Naive B cell (primary cell): ENCODE measurements at regions not wholly inside any gene's neighbourhood (a gene's known extent, or its start where the extent isn't known, plus 50 kb on each side); places are given as distances from the start of the nearest gene placed in this dataset.

Experiments used
- ATAC-seq, 2 donors: fragments of 150-1000 bp; cut with Tn5 transposase; 2 replicates each; pipeline ENCODE4 v1.10.0; 2021; ENCODE audit warnings: low read depth in 2 of 2, mild to moderate bottlenecking in 2 of 2, moderate library complexity in 2 of 2
- DNase-seq: peaks from one replicate; pipeline ENCODE4 v3.0.0; 2022
- H3K27ac Mint-ChIP-seq, 6 donors: one replicate each; pipeline ENCODE4 v1.8.0; 2020 to 2022; ENCODE audit warnings: mild to moderate bottlenecking in 6 of 6, mixed read lengths in 6 of 6, moderate library complexity in 5 of 6, inconsistent platforms in 2 of 6
- H3K27me3 Mint-ChIP-seq, 3 donors: one replicate each; pipeline ENCODE4 v1.8.0; 2021 to 2022; ENCODE audit warnings: mixed read lengths in 3 of 3, mild to moderate bottlenecking in 1 of 3
- H3K36me3 Mint-ChIP-seq, 2 donors: one replicate each; pipeline ENCODE4 v1.8.0; 2020 to 2022; ENCODE audit warnings: mixed read lengths in 2 of 2, inconsistent platforms in 1 of 2, mild to moderate bottlenecking in 1 of 2
- H3K4me1 Mint-ChIP-seq, 3 donors: one replicate each; pipeline ENCODE4 v1.8.0; 2020 to 2022; ENCODE audit warnings: mixed read lengths in 3 of 3, inconsistent platforms in 1 of 3, mild to moderate bottlenecking in 1 of 3, moderate library complexity in 1 of 3
- H3K4me3 Mint-ChIP-seq, 8 donors: one replicate each; pipeline ENCODE4 v1.8.0; 2020 to 2022; ENCODE audit warnings: mild to moderate bottlenecking in 8 of 8, mixed read lengths in 8 of 8, moderate library complexity in 8 of 8, inconsistent platforms in 2 of 8
- H3K9me3 Mint-ChIP-seq, 7 donors: one replicate each; pipeline ENCODE4 v1.8.0; 2020 to 2022; ENCODE audit warnings: mixed read lengths in 7 of 7, mild to moderate bottlenecking in 5 of 7, inconsistent platforms in 2 of 7, moderate library complexity in 1 of 7

- DNase-seq (no peak), ATAC-seq (no peak)
- Mint-ChIP-seq H3K36me3 (no peaks in the 10 kb centered on the region), H3K9me3 (peaks cover 0 to 8% (median 0%) of the 10 kb centered on the region in 7 donors), H3K27ac (no peak overlapping the region), H3K4me3 (no peak overlapping the region), H3K4me1 (no peaks in the 10 kb centered on the region), H3K27me3 (no peaks in the 10 kb centered on the region)
Observed at GRCh38 chr20:17138237-17138636, 88.6 kb upstream of the PCSK2 start.

DNA sequence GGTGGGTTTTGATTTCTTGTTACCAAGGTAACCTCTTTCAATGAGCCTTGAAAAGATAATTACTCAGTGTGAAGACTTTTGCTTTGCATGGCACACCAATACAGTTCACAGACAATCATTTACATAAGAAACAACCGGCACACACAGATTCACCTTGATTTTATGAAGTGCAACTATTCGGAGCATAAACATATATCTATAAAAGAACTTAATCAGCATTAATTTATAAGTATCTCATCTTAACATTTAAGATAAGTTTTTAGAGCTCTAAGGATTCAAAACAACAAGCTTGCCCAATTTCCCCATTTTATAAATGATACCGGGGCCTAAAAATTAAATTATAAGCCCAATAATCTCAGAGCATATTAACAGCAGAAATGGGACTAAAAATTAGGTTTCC lies 85.9 kb upstream of the PCSK2 start:
- H3K27me3 Mint-ChIP-seq: no peaks in the 10 kb centered on the region
- H3K4me3 Mint-ChIP-seq: no peak overlapping the region
- H3K4me1 Mint-ChIP-seq: no peaks in the 10 kb centered on the region
- ATAC-seq (no peak), DNase-seq (no peak)
- H3K36me3 Mint-ChIP-seq: no peaks in the 10 kb centered on the region
- peaks cover 0 to 8% (median 0%) of the 10 kb centered on the region in 7 donors for H3K9me3 Mint-ChIP-seq
- no peak overlapping the region for H3K27ac Mint-ChIP-seq

GRCh38 chr20:17141568-17141967 lies 85.3 kb upstream of the PCSK2 start:
- no peaks in the 10 kb centered on the region for H3K4me1 Mint-ChIP-seq
- no peaks in the 10 kb centered on the region for H3K27me3 Mint-ChIP-seq
- H3K36me3 Mint-ChIP-seq: no peaks in the 10 kb centered on the region
- peaks cover 0 to 8% (median 2%) of the 10 kb centered on the region in 7 donors for H3K9me3 Mint-ChIP-seq
- DNase-seq (no peak), ATAC-seq (no peak)
- no peak overlapping the region for H3K27ac Mint-ChIP-seq
- no peak overlapping the region for H3K4me3 Mint-ChIP-seq

DNA sequence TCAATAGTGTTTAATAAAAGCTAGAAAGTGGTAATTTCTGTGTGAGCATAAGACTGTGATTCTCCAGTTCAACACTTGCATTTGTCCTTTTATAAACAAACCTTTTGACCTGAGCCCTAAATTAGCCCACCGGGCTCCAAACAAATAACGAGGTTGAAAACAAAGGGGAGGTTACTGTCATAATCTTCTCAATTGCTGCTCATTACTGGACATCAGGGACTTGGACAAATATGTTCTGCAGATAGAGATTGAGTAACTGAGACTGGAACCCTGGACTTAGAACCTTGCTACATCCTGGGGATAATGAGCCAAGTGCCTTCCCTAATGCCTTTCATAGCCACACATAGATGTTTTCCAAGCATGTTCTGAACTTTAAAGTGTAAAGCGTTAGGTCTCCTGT lies 84.2 kb upstream of the PCSK2 start:
- H3K4me3 Mint-ChIP-seq: no peak overlapping the region
- H3K4me1 Mint-ChIP-seq: no peaks in the 10 kb centered on the region
- no peak overlapping the region for H3K27ac Mint-ChIP-seq
- no peaks in the 10 kb centered on the region for H3K27me3 Mint-ChIP-seq
- peaks cover 0 to 13% (median 5%) of the 10 kb centered on the region in 7 donors for H3K9me3 Mint-ChIP-seq
- ATAC-seq: no peak
- DNase-seq: no peak
- H3K36me3 Mint-ChIP-seq: no peaks in the 10 kb centered on the region

- peaks cover 0 to 13% (median 4%) of the 10 kb centered on the region in 7 donors for H3K9me3 Mint-ChIP-seq
- H3K4me3 Mint-ChIP-seq: no peak overlapping the region
- H3K36me3 Mint-ChIP-seq: no peaks in the 10 kb centered on the region
- no peaks in the 10 kb centered on the region for H3K4me1 Mint-ChIP-seq
- ATAC-seq (no peak), DNase-seq (no peak)
- no peak overlapping the region for H3K27ac Mint-ChIP-seq
- no peaks in the 10 kb centered on the region for H3K27me3 Mint-ChIP-seq
Observed at GRCh38 chr20:17150858-17151257, 76.0 kb upstream of the PCSK2 start.

- H3K4me1 Mint-ChIP-seq: no peaks in the 10 kb centered on the region
- no peak overlapping the region for H3K4me3 Mint-ChIP-seq
- ATAC-seq (no peak), DNase-seq (no peak)
- H3K27ac Mint-ChIP-seq: no peak overlapping the region
- peaks cover 0 to 22% (median 4%) of the 10 kb centered on the region in 7 donors for H3K9me3 Mint-ChIP-seq
- H3K36me3 Mint-ChIP-seq: no peaks in the 10 kb centered on the region
- no peaks in the 10 kb centered on the region for H3K27me3 Mint-ChIP-seq
Observed at GRCh38 chr20:17155401-17155800, 71.4 kb upstream of the PCSK2 start.

DNA sequence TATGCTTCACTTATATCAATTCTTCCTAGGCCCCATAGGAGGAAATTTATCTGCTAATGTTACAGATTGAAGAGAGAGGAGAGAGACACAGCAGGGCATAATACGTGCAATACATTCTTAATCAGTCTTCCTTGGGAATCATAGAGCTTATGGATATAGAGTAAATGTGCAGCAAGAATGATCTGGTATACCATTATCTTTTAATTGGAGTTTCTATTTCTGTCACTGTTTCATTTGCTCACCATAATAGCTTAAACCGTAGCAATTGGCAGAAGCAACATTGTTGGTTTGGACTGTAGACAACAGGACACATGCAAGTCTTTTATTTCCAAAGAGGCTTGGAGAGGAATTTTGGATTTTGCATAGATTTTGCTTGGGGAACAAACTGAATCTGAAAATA lies 68.1 kb upstream of the PCSK2 start:
- Mint-ChIP-seq H3K27me3 (no peaks in the 10 kb centered on the region), H3K36me3 (no peaks in the 10 kb centered on the region), H3K4me3 (no peak overlapping the region), H3K4me1 (no peaks in the 10 kb centered on the region), H3K9me3 (peaks cover 0 to 17% (median 5%) of the 10 kb centered on the region in 7 donors), H3K27ac (no peak overlapping the region)
- ATAC-seq (no peak), DNase-seq (no peak)

DNA sequence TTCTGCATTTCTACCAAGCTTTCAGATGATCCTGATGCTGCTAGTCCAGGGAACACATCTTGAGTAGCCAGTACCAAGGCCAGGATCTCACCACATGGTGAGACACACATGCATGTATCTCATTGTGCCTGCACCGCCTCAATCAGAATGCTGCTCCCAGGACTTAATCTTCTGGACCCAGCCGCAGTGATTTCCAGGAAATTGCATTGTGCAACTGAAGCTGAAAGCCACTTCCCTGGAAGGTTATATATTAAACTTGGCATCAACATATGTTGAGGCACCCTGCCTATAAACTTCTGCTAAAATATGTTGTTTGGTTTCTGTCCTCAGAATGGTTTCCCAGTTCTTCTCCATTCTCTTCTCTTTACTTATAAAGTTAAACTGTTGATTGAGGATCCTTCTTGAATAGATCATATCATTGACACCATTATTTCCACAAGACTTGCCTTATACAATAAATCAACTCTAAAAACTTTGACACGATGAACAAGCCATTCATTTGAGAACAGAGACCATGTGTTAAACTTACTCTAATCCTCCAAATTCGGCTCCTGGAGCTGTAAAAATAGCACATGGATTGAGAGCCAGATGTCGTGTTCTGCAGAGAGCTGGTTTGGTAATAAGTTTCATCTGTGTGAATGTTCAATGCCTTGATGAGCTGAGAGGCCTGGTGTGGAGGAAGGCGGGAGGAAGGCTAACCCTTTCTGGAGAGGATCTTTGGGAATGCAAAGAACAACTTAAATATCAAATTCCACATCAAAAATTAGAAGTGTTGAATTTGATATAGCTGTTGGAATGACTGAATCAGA lies 65.0 kb upstream of the PCSK2 start:
- Mint-ChIP-seq H3K4me1 (no peaks in the 10 kb centered on the region), H3K27ac (no peak overlapping the region)

GRCh38 chr20:17168026-17168612 lies 58.7 kb upstream of the PCSK2 start:
- Mint-ChIP-seq H3K27ac (no peak overlapping the region), H3K4me3 (no peak overlapping the region), H3K36me3 (no peaks in the 10 kb centered on the region), H3K9me3 (peaks cover 0 to 9% (median 2%) of the 10 kb centered on the region in 7 donors), H3K27me3 (peaks cover 0 to 6% (median 0%) of the 10 kb centered on the region in 3 donors), H3K4me1 (no peaks in the 10 kb centered on the region)
- ATAC-seq (no peak), DNase-seq (no peak)

More for the DNA sequence above, 65.0 kb upstream of the PCSK2 start:
- DNase-seq (no peak), ATAC-seq (no peak)
- Mint-ChIP-seq H3K9me3 (peaks cover 0 to 17% (median 3%) of the 10 kb centered on the region in 7 donors), H3K27me3 (no peaks in the 10 kb centered on the region), H3K4me3 (no peak overlapping the region), H3K36me3 (no peaks in the 10 kb centered on the region)

DNA sequence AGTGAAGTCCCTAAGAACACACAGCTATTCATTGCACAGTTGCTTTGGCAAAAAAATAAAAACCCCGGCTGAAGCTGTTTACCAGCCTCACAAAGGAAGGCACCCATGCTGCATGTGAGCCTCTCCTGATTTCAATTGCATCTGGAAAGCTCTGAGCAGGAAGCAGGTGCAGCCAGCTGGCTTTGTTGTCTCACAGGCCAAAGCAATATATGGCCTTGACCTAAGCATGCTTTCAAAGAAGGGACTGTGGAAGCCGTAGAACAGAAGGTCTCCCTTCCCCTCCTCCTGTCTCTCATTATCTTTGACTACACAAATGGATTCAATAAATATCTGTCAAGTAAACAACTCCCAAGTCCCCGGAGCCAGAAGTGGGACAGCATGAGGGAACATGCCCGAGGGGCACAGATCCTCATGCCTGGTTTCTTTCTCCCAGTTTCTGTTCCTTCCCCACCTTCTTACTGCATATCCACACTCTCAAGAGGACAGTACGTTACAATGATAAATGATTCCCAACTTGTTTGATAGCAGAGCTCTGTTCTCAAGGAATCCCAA lies 57.2 kb upstream of the PCSK2 start:
- ATAC-seq (no peak), DNase-seq (no peak)
- Mint-ChIP-seq H3K4me1 (no peaks in the 10 kb centered on the region), H3K27ac (no peak overlapping the region), H3K36me3 (no peaks in the 10 kb centered on the region), H3K9me3 (peaks cover 0 to 9% (median 2%) of the 10 kb centered on the region in 7 donors), H3K4me3 (no peak overlapping the region), H3K27me3 (peaks cover 0 to 6% (median 0%) of the 10 kb centered on the region in 3 donors)

DNA sequence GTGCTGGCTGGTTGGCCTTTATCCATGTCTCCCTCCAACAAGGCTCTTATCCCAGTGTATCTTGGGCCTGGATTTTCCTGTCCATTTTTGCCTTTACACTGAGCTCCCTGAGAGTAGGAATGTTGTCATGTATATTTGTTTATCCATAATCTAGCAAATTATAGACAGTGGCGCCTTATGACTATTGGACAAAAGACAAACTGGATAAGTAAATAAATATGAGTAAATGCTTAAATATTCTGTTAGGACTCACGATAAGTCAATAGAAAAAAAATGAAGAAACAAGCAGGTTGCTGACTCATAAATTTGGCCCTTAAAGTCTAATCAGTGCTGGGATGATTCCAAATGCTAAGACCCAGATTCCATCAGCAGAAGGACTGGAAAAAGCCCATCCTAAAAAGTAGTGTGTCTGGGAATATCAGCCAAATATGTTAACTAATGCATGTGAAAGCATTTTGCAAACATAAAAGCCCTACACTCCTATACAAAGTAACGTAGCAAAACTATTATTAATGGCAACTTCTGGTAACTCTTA lies 55.0 kb upstream of the PCSK2 start:
- Mint-ChIP-seq H3K27ac (no peak overlapping the region), H3K4me3 (no peak overlapping the region), H3K36me3 (no peaks in the 10 kb centered on the region), H3K9me3 (peaks cover 0 to 9% (median 0%) of the 10 kb centered on the region in 7 donors), H3K4me1 (no peaks in the 10 kb centered on the region), H3K27me3 (peaks cover 0 to 6% (median 3%) of the 10 kb centered on the region in 3 donors)
- DNase-seq: no peak
- no peak for ATAC-seq

DNA sequence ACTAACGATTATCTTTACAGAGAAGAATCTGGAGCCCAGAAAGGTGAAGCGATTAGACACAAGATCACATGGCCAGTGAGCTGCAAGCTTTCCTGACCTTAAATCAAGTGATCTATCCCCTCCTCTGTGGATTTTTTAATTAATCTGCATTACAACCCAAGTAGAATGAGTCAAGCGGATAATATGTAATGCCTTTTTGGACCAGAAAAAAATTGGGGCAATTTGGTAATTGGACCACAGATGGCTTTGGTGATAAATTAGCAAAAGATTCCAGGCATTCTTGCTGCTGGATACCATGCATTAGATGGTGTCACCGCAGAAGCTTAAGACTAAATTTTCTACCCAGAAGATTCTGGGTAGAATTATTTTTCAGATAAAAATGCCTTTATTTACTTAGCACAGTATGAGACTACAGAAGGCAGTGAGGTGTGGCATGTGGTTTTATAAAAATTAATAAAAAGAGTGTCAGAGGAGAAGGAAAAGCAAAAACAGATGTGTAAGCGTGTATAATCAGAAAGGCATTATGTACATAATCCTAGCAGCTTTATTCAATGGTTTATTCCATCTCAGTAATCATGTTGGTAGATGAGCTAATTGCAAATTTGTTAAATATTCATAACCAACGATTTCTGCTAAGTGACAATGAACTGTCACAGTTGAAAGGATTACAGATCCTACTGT lies 53.9 kb upstream of the PCSK2 start:
- H3K4me1 Mint-ChIP-seq: no peaks in the 10 kb centered on the region
- H3K27ac Mint-ChIP-seq: no peak overlapping the region
- no peaks in the 10 kb centered on the region for H3K36me3 Mint-ChIP-seq
- ATAC-seq (no peak), DNase-seq (no peak)
- H3K27me3 Mint-ChIP-seq: peaks cover 0 to 6% (median 4%) of the 10 kb centered on the region in 3 donors
- no peak overlapping the region for H3K4me3 Mint-ChIP-seq
- H3K9me3 Mint-ChIP-seq: peaks cover 0 to 7% (median 0%) of the 10 kb centered on the region in 7 donors
